GM12878 (cell line): ENCODE measurements at regions not wholly inside any gene's neighbourhood (a gene's known extent, or its start where the extent isn't known, plus 50 kb on each side); places are given as distances from the start of the nearest gene placed in this dataset.

Experiments
- ATAC-seq: fragments of 200-7000 bp; cut with Tn5 transposase; 3 replicates; pipeline ENCODE4 v1.9.1; 2020; ENCODE audit warnings: mild to moderate bottlenecking, moderate library complexity
- BruUV-seq: library from RNA; stranded (reverse); fragments of 400-500 nt; replicated peaks from 2 replicates; lab custom pipeline; 2021; lab: Mats Ljungman, UMichigan
- CTCF ChIA-PET: fragments of 300-600 bp; sonication (Branson Sonifier 250); formaldehyde crosslinking; extraction: SDS; loops from one replicate; lab custom pipeline; 2021; ENCODE audit warnings: inconsistent platforms; lab: Yijun Ruan, JAX
- POLR2A ChIA-PET: fragments of 350-600 bp; formaldehyde crosslinking; extraction: SDS; loops from one replicate; lab custom pipeline; 2021; ENCODE audit warnings: inconsistent platforms; lab: Charles Lee
- RAD21 ChIA-PET: fragments of 300-600 bp; sonication (Branson Sonifier 250); formaldehyde crosslinking; loops from one replicate; lab custom pipeline; 2023; ENCODE audit warnings: antibody characterized with exemption; ENCODE audit not compliant: unreplicated experiment; lab: Charles Lee
- SMC1A ChIA-PET: fragments of 300-600 bp; sonication (Branson Sonifier 250); formaldehyde crosslinking; loops from one replicate; lab custom pipeline; 2023; ENCODE audit not compliant: unreplicated experiment, uncharacterized antibody; lab: Charles Lee
- DNase-seq: peaks from one replicate; pipeline ENCODE4 v3.0.0-alpha.2; 2011; ENCODE audit warnings: low read depth, low spot score
- FAIRE-seq: peaks from 3 replicates; lab custom pipeline; 2011; peaks lifted over from hg19 to GRCh38; lab: Jason Lieb, UNC
- H2AFZ ChIP-seq: 2 replicates; pipeline ENCODE4 v1.6.0; 2011; ENCODE audit warnings: low read depth, low read length, control low read depth; ENCODE audit not compliant: control insufficient read depth
- H3K27ac ChIP-seq: 2 replicates; pipeline ENCODE4 v1.5.1; 2011; ENCODE audit warnings: control low read depth; ENCODE audit not compliant: control insufficient read depth, insufficient read depth
- H3K27me3 ChIP-seq, 2 experiments: replicated peaks in 1 of 2; 2 replicates each; pipeline versions ENCODE4 v1.6.0 to v1.6.1; 2011; ENCODE audit warnings: low read length in 1 of 2; ENCODE audit not compliant: control insufficient read depth in 2 of 2, insufficient read depth in 2 of 2
- H3K36me3 ChIP-seq, 2 experiments: 2 replicates each; pipeline ENCODE4 v1.5.1; 2011; ENCODE audit warnings: low read length in 1 of 2; ENCODE audit not compliant: control insufficient read depth in 2 of 2, insufficient read depth in 2 of 2
- H3K4me1 ChIP-seq: 2 replicates; pipeline ENCODE4 v1.6.1; 2011; ENCODE audit warnings: mild to moderate bottlenecking, low read length, moderate library complexity, mixed read lengths; ENCODE audit not compliant: control insufficient read depth, insufficient read depth
- H3K4me2 ChIP-seq: 2 replicates; pipeline ENCODE4 v1.6.0; 2011; ENCODE audit warnings: control low read depth; ENCODE audit not compliant: control insufficient read depth, insufficient read depth
- H3K4me3 ChIP-seq: fragments of 200-600 bp; sonication (generic); 2 replicates; pipeline ENCODE4 v1.5.1; 2016
- H3K79me2 ChIP-seq: 2 replicates; pipeline ENCODE4 v1.6.0; 2011; ENCODE audit warnings: low read length; ENCODE audit not compliant: control insufficient read depth, insufficient read depth
- H3K9ac ChIP-seq: 2 replicates; pipeline ENCODE4 v1.8.0; 2011; ENCODE audit warnings: low read length, control low read depth, mixed read lengths; ENCODE audit not compliant: control insufficient read depth, insufficient read depth
- H3K9me3 ChIP-seq: replicated peaks from 3 replicates; pipeline ENCODE4 v1.5.1; 2011; ENCODE audit warnings: mild to moderate bottlenecking, low read length; ENCODE audit not compliant: control insufficient read depth, insufficient read depth
- H4K20me1 ChIP-seq: 2 replicates; pipeline ENCODE4 v1.6.0; 2011; ENCODE audit not compliant: control insufficient read depth, insufficient read depth
- BHLHE40 ChIP-seq, 2 experiments: fragments of 450-650 bp in 1 of 2; IDR thresholded peaks; 2 replicates each; pipeline ENCODE4 v1.6.1; 2011 to 2017; ENCODE audit warnings: low read depth in 2 of 2, borderline replicate concordance in 1 of 2, improper control_type of control experiment in 1 of 2, low read length in 1 of 2, mild to moderate bottlenecking in 1 of 2
- CREM ChIP-seq: IDR thresholded peaks from 2 replicates; pipeline ENCODE4 v1.6.1; 2014; ENCODE audit warnings: antibody characterized with exemption, low read depth
- HDAC2 ChIP-seq: fragments of 200-600 bp; sonication (generic); IDR thresholded peaks from 2 replicates; pipeline ENCODE4 v1.6.1; 2017
- IRF3 ChIP-seq: fragments of 450-650 bp; IDR thresholded peaks from 2 replicates; pipeline ENCODE4 v1.6.1; 2014; ENCODE audit warnings: mild to moderate bottlenecking
- MEF2A ChIP-seq: IDR thresholded peaks from 2 replicates; pipeline ENCODE4 v1.6.1; 2011; ENCODE audit warnings: low read depth, mild to moderate bottlenecking, low read length, moderate library complexity; ENCODE audit not compliant: insufficient read depth
- PBX3 ChIP-seq: IDR thresholded peaks from 2 replicates; pipeline ENCODE4 v1.6.1; 2011; ENCODE audit warnings: mild to moderate bottlenecking, low read depth, low read length, moderate library complexity; ENCODE audit not compliant: insufficient replicate concordance
- POU2F2 ChIP-seq: IDR thresholded peaks from 3 replicates; pipeline ENCODE4 v1.6.1; 2011; ENCODE audit warnings: low read depth, mild to moderate bottlenecking, low read length, borderline replicate concordance
- RB1 ChIP-seq: fragments of 450-650 bp; formaldehyde crosslinking; IDR thresholded peaks from 2 replicates; pipeline ENCODE4 v1.6.1; 2017; ENCODE audit warnings: mild to moderate bottlenecking, borderline replicate concordance
- RCOR1 ChIP-seq: conservative IDR thresholded peaks from 2 replicates; pipeline ENCODE4 v1.6.1; 2012; ENCODE audit warnings: low read depth, low read length, improper control_type of control experiment
- SMARCA5 ChIP-seq: fragments of 450-650 bp; IDR thresholded peaks from 2 replicates; pipeline ENCODE4 v1.6.1; 2017; ENCODE audit warnings: mild to moderate bottlenecking
- ZNF217 ChIP-seq: fragments of 450-650 bp; IDR thresholded peaks from 2 replicates; pipeline ENCODE4 v1.6.1; 2017; ENCODE audit warnings: antibody characterized with exemption, mild to moderate bottlenecking
- ZNF622 ChIP-seq: fragments of 450-650 bp; IDR thresholded peaks from 2 replicates; pipeline ENCODE4 v1.6.1; 2017; ENCODE audit warnings: mild to moderate bottlenecking, inconsistent platforms
- WGBS: methylation state at CpG from one replicate; pipeline ENCODE4 v1.1.6; 2016; ENCODE audit warnings: low lambda C conversion rate; ENCODE audit not compliant: insufficient replicate concordance, insufficient coverage; ENCODE audit errors: missing lambda C conversion rate; 5-methylcytosine and 5-hydroxymethylcytosine counted together
- in situ Hi-C: fragments of 300-500 bp; cut with MboI; formaldehyde crosslinking; loops from 9 replicates; pipeline ENCODE4 v1.14.3; 2018; ENCODE audit warnings: mixed read lengths
- intact Hi-C: fragments of 100-400 bp; cut with micrococcal nuclease; formaldehyde crosslinking; loops from one replicate; pipeline ENCODE4 v1.14.2; 2022; ENCODE audit not compliant: unreplicated experiment
- TF ChIP-seq, protein P1 (sequence below): IDR thresholded peaks from 2 replicates; pipeline ENCODE4 v1.6.1; 2012; ENCODE audit warnings: improper control_type of control experiment, low read depth, low read length; ENCODE audit not compliant: insufficient replicate concordance

DNA sequence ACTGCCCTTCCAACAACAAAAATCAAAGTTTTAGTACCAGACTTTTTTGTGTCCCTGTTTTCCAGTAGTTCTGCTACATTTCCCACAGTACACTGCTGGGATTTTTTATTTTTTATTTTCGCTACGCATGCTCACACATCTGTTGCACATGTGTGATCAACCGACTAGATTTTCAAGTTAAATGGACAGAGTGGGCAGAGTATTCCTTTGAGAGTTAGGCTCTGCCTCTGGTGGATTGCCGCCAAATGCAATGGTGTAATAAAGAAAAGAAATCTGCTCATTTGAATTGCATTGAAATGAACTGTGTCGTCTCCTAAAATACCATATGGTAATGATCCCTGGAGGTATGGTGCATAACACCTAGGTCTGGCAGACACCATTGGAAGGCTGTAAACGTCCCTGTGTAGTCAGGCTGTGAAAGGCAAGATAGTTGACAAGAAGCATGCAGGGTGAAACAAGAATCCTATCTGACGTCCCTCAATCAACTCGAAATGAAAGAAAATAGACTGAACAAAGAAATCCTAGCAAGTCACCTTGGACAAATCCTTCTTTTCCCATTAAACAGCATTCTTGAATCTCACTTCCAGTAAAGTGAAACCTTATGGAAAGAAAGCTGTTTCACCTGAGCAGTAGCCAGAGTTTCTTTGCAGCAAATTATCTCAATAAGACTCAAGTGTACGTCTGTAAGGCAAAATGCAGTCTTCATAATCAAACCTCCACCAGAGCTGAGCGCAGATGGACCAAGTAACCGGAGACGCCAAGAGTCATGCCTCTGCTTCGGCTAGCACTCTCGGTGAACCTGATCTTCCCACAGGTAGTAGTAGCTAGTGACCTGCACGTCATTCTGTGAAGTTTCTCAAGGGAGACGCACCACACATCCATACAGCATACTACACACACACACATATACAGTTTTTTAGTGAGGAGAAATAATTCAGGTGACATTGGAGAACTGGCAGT lies 357.3 kb downstream of the CRPPA start (continued):
- TF ChIP-seq, protein P1, sequence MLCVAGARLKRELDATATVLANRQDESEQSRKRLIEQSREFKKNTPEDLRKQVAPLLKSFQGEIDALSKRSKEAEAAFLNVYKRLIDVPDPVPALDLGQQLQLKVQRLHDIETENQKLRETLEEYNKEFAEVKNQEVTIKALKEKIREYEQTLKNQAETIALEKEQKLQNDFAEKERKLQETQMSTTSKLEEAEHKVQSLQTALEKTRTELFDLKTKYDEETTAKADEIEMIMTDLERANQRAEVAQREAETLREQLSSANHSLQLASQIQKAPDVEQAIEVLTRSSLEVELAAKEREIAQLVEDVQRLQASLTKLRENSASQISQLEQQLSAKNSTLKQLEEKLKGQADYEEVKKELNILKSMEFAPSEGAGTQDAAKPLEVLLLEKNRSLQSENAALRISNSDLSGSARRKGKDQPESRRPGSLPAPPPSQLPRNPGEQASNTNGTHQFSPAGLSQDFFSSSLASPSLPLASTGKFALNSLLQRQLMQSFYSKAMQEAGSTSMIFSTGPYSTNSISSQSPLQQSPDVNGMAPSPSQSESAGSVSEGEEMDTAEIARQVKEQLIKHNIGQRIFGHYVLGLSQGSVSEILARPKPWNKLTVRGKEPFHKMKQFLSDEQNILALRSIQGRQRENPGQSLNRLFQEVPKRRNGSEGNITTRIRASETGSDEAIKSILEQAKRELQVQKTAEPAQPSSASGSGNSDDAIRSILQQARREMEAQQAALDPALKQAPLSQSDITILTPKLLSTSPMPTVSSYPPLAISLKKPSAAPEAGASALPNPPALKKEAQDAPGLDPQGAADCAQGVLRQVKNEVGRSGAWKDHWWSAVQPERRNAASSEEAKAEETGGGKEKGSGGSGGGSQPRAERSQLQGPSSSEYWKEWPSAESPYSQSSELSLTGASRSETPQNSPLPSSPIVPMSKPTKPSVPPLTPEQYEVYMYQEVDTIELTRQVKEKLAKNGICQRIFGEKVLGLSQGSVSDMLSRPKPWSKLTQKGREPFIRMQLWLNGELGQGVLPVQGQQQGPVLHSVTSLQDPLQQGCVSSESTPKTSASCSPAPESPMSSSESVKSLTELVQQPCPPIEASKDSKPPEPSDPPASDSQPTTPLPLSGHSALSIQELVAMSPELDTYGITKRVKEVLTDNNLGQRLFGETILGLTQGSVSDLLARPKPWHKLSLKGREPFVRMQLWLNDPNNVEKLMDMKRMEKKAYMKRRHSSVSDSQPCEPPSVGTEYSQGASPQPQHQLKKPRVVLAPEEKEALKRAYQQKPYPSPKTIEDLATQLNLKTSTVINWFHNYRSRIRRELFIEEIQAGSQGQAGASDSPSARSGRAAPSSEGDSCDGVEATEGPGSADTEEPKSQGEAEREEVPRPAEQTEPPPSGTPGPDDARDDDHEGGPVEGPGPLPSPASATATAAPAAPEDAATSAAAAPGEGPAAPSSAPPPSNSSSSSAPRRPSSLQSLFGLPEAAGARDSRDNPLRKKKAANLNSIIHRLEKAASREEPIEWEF: no peak
- no peak for TF ChIP-seq CREM
- no peak for TF ChIP-seq IRF3
- TF ChIP-seq SMARCA5: no peak

DNA sequence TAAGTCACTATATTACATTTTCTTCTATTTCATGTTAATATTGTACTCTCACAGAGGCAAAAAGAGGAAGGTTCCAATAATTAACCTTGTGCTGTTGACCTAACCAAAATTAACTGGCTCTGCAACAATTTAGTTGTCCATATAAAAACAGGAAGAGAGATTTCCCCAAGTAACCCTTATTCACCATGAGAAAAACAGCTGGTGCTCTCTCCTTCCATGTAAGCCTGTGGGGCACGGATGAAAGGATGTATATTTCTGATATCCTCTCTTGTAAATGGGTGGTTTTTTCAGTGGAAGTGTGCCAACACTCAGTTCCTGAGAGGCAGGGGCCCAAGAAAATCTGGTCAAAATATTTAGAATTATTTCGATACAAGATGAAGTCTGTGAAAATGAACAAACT lies 358.1 kb downstream of the CRPPA start:
- no peak overlapping the region for H3K4me3 ChIP-seq
- H3K79me2 ChIP-seq: no peaks in the 10 kb centered on the region
- FAIRE-seq: no peak
- TF ChIP-seq RCOR1 (no peak), POU2F2 (no peak), ZNF622 (no peak), MEF2A (no peak), HDAC2 (no peak), ZNF217 (no peak), RB1 (no peak), BHLHE40 (IDR thresholded peaks at IDR 0.05; ENCODE audit: borderline replicate concordance in 1 of 2, low read depth in 2 of 2, low read length in 1 of 2) (no peak), PBX3 (no peak)
- TF ChIP-seq, all 136 proteins: peak for 0
- H3K4me1 ChIP-seq: no peaks in the 10 kb centered on the region
- ATAC-seq: no peak
- ChIA-PET SMC1A (no interaction called here), CTCF (interaction anchor here (1.4 kb wide), 1 partner anchor 25 kb away, joined by 3 read pairs; no protein-coding TSS in a partner anchor), RAD21 (no interaction called here), POLR2A (no interaction called here)
- intact Hi-C loops (no loop called here), in situ Hi-C loops (loop anchor here (25.0 kb wide), 1 partner anchor 1351 kb away; no protein-coding TSS in a partner anchor)
- DNase-seq: no peak
- no peak overlapping the region for H3K9ac ChIP-seq
- no peaks in the 10 kb centered on the region for H3K36me3 ChIP-seq
- H3K9me3 ChIP-seq: no peaks in the 10 kb centered on the region
- H4K20me1 ChIP-seq: no peaks in the 10 kb centered on the region
- H3K27me3 ChIP-seq: no peaks in the 10 kb centered on the region
- no TSS peak for BruUV-seq
- H3K4me2 ChIP-seq: no peak overlapping the region
- H2AFZ ChIP-seq: no peak overlapping the region
- 27% methylated on average over 2 of the region's 2 CpGs for WGBS
- no peak overlapping the region for H3K27ac ChIP-seq
